H9 (cell line): ENCODE measurements at regions not wholly inside any gene's neighbourhood (a gene's known extent, or its start where the extent isn't known, plus 50 kb on each side); places are given as distances from the start of the nearest gene placed in this dataset.

Source experiments
- DNase-seq: peaks from one replicate; pipeline ENCODE4 v3.0.0-alpha.2; 2017
- H2AFZ ChIP-seq: one replicate; pipeline ENCODE4 v1.6.1; 2013; ENCODE audit warnings: mild to moderate bottlenecking, low read length, control low read depth, moderate library complexity
- H2AK5ac ChIP-seq: 2 replicates; pipeline ENCODE4 v1.6.1; 2013; ENCODE audit warnings: low read length, control low read depth, mixed read lengths; ENCODE audit not compliant: insufficient read length
- H2BK120ac ChIP-seq: one replicate; pipeline ENCODE4 v1.6.1; 2013; ENCODE audit warnings: low read depth, mild to moderate bottlenecking, low read length, control low read depth, inconsistent platforms; ENCODE audit not compliant: poor library complexity, severe bottlenecking
- H2BK12ac ChIP-seq: 2 replicates; pipeline ENCODE4 v1.6.1; 2013; ENCODE audit warnings: low read length, control low read depth, mixed read lengths, low read depth; ENCODE audit not compliant: insufficient read length
- H2BK15ac ChIP-seq: 2 replicates; pipeline ENCODE4 v1.6.1; 2013; ENCODE audit warnings: low read depth, low read length, control low read depth
- H2BK20ac ChIP-seq: one replicate; pipeline ENCODE4 v1.6.1; 2013; ENCODE audit warnings: low read depth, mild to moderate bottlenecking, low read length, control low read depth, inconsistent platforms; ENCODE audit not compliant: poor library complexity, severe bottlenecking
- H2BK5ac ChIP-seq: 2 replicates; pipeline ENCODE4 v1.6.1; 2013; ENCODE audit warnings: low read length, control low read depth, mixed read lengths; ENCODE audit not compliant: insufficient read length
- H3K14ac ChIP-seq: 2 replicates; pipeline ENCODE4 v1.6.1; 2013; ENCODE audit warnings: low read length, control low read depth; ENCODE audit not compliant: insufficient read depth
- H3K18ac ChIP-seq: 2 replicates; pipeline ENCODE4 v1.6.1; 2013; ENCODE audit warnings: low read depth, mild to moderate bottlenecking, mixed read lengths, low read length, control low read depth; ENCODE audit not compliant: insufficient read length
- H3K23ac ChIP-seq: 2 replicates; pipeline ENCODE4 v1.6.1; 2013; ENCODE audit warnings: low read length, control low read depth, mixed read lengths, low read depth; ENCODE audit not compliant: insufficient read length
- H3K23me2 ChIP-seq: 2 replicates; pipeline ENCODE4 v1.6.1; 2013; ENCODE audit warnings: low read depth, mild to moderate bottlenecking, mixed read lengths, low read length, control low read depth; ENCODE audit not compliant: insufficient read length, poor library complexity, severe bottlenecking
- H3K27ac ChIP-seq: 2 replicates; pipeline ENCODE4 v1.5.1; 2013; ENCODE audit warnings: low read length, control low read depth, mixed read lengths, low read depth; ENCODE audit not compliant: insufficient read length
- H3K27me3 ChIP-seq: 2 replicates; pipeline ENCODE4 v1.6.1; 2013; ENCODE audit warnings: low read length, control low read depth, inconsistent platforms; ENCODE audit not compliant: insufficient read depth
- H3K4ac ChIP-seq: 2 replicates; pipeline ENCODE4 v1.6.1; 2013; ENCODE audit warnings: low read depth, mild to moderate bottlenecking, control low read depth, inconsistent platforms, low read length, moderate library complexity
- H3K4me1 ChIP-seq: 2 replicates; pipeline ENCODE4 v1.6.1; 2013; ENCODE audit warnings: low read length, control low read depth, inconsistent platforms; ENCODE audit not compliant: insufficient read depth
- H3K4me2 ChIP-seq: 2 replicates; pipeline ENCODE4 v1.6.1; 2013; ENCODE audit warnings: low read length, control low read depth, mixed read lengths; ENCODE audit not compliant: insufficient read length, insufficient read depth
- H3K56ac ChIP-seq: 2 replicates; pipeline ENCODE4 v1.6.1; 2013; ENCODE audit warnings: low read depth, mild to moderate bottlenecking, mixed read lengths, low read length, control low read depth; ENCODE audit not compliant: insufficient read length
- H3K79me1 ChIP-seq: 2 replicates; pipeline ENCODE4 v1.6.1; 2013; ENCODE audit warnings: low read depth, mild to moderate bottlenecking, moderate library complexity, low read length, control low read depth, inconsistent platforms; ENCODE audit not compliant: insufficient read depth, poor library complexity, severe bottlenecking
- H3K79me2 ChIP-seq: 2 replicates; pipeline ENCODE4 v1.6.1; 2013; ENCODE audit warnings: low read length, control low read depth, inconsistent platforms; ENCODE audit not compliant: insufficient read depth
- H3K9ac ChIP-seq: 2 replicates; pipeline ENCODE4 v1.6.1; 2013; ENCODE audit warnings: low read length, control low read depth, mixed read lengths; ENCODE audit not compliant: insufficient read length; ENCODE audit errors: extremely low read depth
- H3K9me3 ChIP-seq: one replicate; pipeline ENCODE4 v1.6.1; 2013; ENCODE audit warnings: low read depth, low read length, inconsistent platforms; ENCODE audit not compliant: control insufficient read depth
- H3T11ph ChIP-seq: one replicate; pipeline ENCODE4 v1.6.1; 2013; ENCODE audit warnings: mild to moderate bottlenecking, low read length, control low read depth, inconsistent platforms
- H4K20me1 ChIP-seq: one replicate; pipeline ENCODE4 v1.6.1; 2013; ENCODE audit not compliant: control insufficient read depth, insufficient read length, insufficient read depth
- H4K5ac ChIP-seq: 2 replicates; pipeline ENCODE4 v1.6.1; 2013; ENCODE audit warnings: low read depth, mild to moderate bottlenecking, mixed read lengths, low read length, control low read depth; ENCODE audit not compliant: insufficient read length
- H4K8ac ChIP-seq: replicated peaks from 2 replicates; pipeline ENCODE4 v1.6.1; 2013; ENCODE audit warnings: low read length, control low read depth, mixed read lengths, low read depth; ENCODE audit not compliant: insufficient read length
- H4K91ac ChIP-seq: 2 replicates; pipeline ENCODE4 v1.6.1; 2013; ENCODE audit warnings: low read depth, mild to moderate bottlenecking, moderate library complexity, mixed read lengths, low read length, control low read depth; ENCODE audit not compliant: insufficient read length
- H3K27ac Mint-ChIP-seq, 3 experiments: 2 replicates in 2 of 3; 3 replicates in 1 of 3; pipeline ENCODE4 v1.8.0; 2020 to 2021; ENCODE audit warnings: mixed read lengths in 3 of 3, mild to moderate bottlenecking in 1 of 3, moderate library complexity in 1 of 3
- H3K27me3 Mint-ChIP-seq: 2 replicates; pipeline ENCODE4 v1.8.0; 2021; ENCODE audit warnings: low read depth, mild to moderate bottlenecking, moderate library complexity, mixed read lengths
- H3K36me3 Mint-ChIP-seq, 3 experiments: 2 replicates in 2 of 3; 3 replicates in 1 of 3; pipeline ENCODE4 v1.8.0; 2020 to 2021; ENCODE audit warnings: low read depth in 3 of 3, mixed read lengths in 3 of 3; ENCODE audit not compliant: insufficient read depth in 1 of 3
- H3K4me1 Mint-ChIP-seq, 2 experiments: 2 replicates each; pipeline ENCODE4 v1.8.0; 2020; ENCODE audit warnings: mixed read lengths in 2 of 2
- H3K4me3 Mint-ChIP-seq, 2 experiments: 2 replicates in 1 of 2; 3 replicates in 1 of 2; pipeline ENCODE4 v1.8.0; 2020 to 2021; ENCODE audit warnings: mild to moderate bottlenecking in 2 of 2, mixed read lengths in 2 of 2, moderate library complexity in 1 of 2
- H3K9me3 Mint-ChIP-seq, 2 experiments: 2 replicates in 1 of 2; 3 replicates in 1 of 2; pipeline ENCODE4 v1.8.0; 2020; ENCODE audit warnings: mild to moderate bottlenecking in 2 of 2, mixed read lengths in 2 of 2, moderate library complexity in 1 of 2
- WGBS: extraction: QIAGEN DNeasy Blood & Tissue Kit; methylation state at CpG from one replicate; pipeline ENCODE4 v1.1.7; 2013; ENCODE audit warnings: missing lambda C conversion rate, low lambda C conversion rate, mixed read lengths; ENCODE audit not compliant: insufficient read length; ENCODE audit errors: extremely low coverage; 5-methylcytosine and 5-hydroxymethylcytosine counted together
- TF ChIP-seq, protein P1 (sequence below): fragments of 200-600 bp; sonication (generic); conservative IDR thresholded peaks from 3 replicates; pipeline ENCODE4 v1.8.0; 2021; ENCODE audit warnings: antibody characterized with exemption, mild to moderate bottlenecking

DNA sequence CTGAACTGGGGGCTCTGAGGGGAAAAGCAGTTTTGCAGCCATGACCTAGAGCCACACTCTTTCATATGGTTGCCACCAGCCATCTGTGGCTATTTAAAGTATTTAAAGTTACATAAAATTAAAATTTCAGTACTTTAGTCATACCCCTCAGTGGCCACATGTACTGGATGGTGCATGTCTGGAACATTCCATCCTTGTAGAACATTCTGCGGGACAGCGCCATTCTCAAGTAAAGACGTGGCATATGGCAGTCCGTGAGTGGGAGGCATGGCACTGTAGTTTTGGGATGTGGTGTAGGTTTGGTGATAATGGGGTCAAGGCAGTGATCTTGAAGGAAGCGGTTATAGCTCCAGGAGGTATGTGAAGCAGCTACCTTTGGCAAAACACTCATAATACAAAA is 61.4 kb upstream of the NFIL3 start:
- H3K4me1 Mint-ChIP-seq: peaks cover 0 to 3% of the 10 kb centered on the region in 2 experiments; a peak in 1 of 4 replicates
- H4K91ac ChIP-seq: no peak overlapping the region
- H2AK5ac ChIP-seq: no peak overlapping the region
- no peak overlapping the region for H3T11ph ChIP-seq
- no peaks in the 10 kb centered on the region for H3K79me2 ChIP-seq
- no peak for DNase-seq
- no peak overlapping the region for H2AFZ ChIP-seq
- H3K27me3 ChIP-seq: no peaks in the 10 kb centered on the region
- H3K79me1 ChIP-seq: no peaks in the 10 kb centered on the region
- H3K4me2 ChIP-seq: no peak overlapping the region
- H3K56ac ChIP-seq: no peak overlapping the region
- H4K8ac ChIP-seq: no peak overlapping the region
- no peak overlapping the region for H3K18ac ChIP-seq
- no peak overlapping the region for H2BK20ac ChIP-seq
- WGBS: no CpG with 5 or more reads among the region's 5 CpGs
- H3K9me3 ChIP-seq: no peaks in the 10 kb centered on the region
- no peak overlapping the region for H2BK120ac ChIP-seq
- no peak overlapping the region for H3K14ac ChIP-seq
- H2BK15ac ChIP-seq: no peak overlapping the region
- H4K5ac ChIP-seq: no peak overlapping the region
- H3K4ac ChIP-seq: no peak overlapping the region
- H3K27ac ChIP-seq: no peak overlapping the region
- H3K9me3 Mint-ChIP-seq: no peaks in the 10 kb centered on the region
- TF ChIP-seq, protein P1, sequence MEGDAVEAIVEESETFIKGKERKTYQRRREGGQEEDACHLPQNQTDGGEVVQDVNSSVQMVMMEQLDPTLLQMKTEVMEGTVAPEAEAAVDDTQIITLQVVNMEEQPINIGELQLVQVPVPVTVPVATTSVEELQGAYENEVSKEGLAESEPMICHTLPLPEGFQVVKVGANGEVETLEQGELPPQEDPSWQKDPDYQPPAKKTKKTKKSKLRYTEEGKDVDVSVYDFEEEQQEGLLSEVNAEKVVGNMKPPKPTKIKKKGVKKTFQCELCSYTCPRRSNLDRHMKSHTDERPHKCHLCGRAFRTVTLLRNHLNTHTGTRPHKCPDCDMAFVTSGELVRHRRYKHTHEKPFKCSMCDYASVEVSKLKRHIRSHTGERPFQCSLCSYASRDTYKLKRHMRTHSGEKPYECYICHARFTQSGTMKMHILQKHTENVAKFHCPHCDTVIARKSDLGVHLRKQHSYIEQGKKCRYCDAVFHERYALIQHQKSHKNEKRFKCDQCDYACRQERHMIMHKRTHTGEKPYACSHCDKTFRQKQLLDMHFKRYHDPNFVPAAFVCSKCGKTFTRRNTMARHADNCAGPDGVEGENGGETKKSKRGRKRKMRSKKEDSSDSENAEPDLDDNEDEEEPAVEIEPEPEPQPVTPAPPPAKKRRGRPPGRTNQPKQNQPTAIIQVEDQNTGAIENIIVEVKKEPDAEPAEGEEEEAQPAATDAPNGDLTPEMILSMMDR: no peak
- H2BK5ac ChIP-seq: no peak overlapping the region
- H3K23ac ChIP-seq: no peak overlapping the region
- no peaks in the 10 kb centered on the region for H3K4me1 ChIP-seq
- H4K20me1 ChIP-seq: no peaks in the 10 kb centered on the region
- H3K27me3 Mint-ChIP-seq: 0 out of 2 replicates have a peak, but pooled peaks cover 1% of the 10 kb centered on the region
- no peak overlapping the region for H3K27ac Mint-ChIP-seq
- no peak overlapping the region for H2BK12ac ChIP-seq
- no peak overlapping the region for H3K9ac ChIP-seq
- H3K23me2 ChIP-seq: no peaks in the 10 kb centered on the region
- no peaks in the 10 kb centered on the region for H3K36me3 Mint-ChIP-seq
- H3K4me3 Mint-ChIP-seq: no peak overlapping the region
